ENCODE measurements at regions not wholly inside any gene's neighbourhood (a gene's known extent, or its start where the extent isn't known, plus 50 kb on each side); places are given as distances from the start of the nearest gene placed in this dataset.

GRCh38 chr7:145737617-145738016 lies 379.0 kb upstream of the CNTNAP2 start:
- Histone ChIP-seq H3K4me1 (ENCODE audit: control insufficient read depth in 5 of 5, insufficient read depth in 5 of 5, low read length in 5 of 5) (peaks cover 0 to 5% (median 0%) of the 10 kb centered on the region in 5 donors), H3K27ac (ENCODE audit: low read depth in 1 of 2, low read length in 1 of 2) (no peak overlapping the region), H3K36me3 (ENCODE audit: control insufficient read depth in 4 of 4, insufficient read depth in 4 of 4, low read length in 4 of 4) (no peaks in the 10 kb centered on the region), H3K4me3 (no peak overlapping the region), H3K9ac (ENCODE audit: insufficient read depth in 1 of 2, low read length in 2 of 2) (no peak overlapping the region), H3K27me3 (ENCODE audit: control insufficient read depth in 3 of 3, insufficient read depth in 3 of 3, low read length in 2 of 3) (no peaks in the 10 kb centered on the region), H3K9me3 (ENCODE audit: control insufficient read depth in 4 of 4, insufficient read depth in 3 of 4, low read length in 3 of 4) (no peaks in the 10 kb centered on the region)
- 75 to 85% methylated on average over 2 of the region's 2 CpGs for WGBS, 2 donors
- DNase-seq (no peak), ATAC-seq (ENCODE audit: insufficient read depth, low FRiP score) (no peak)
- no peak for TF ChIP-seq CTCF (IDR thresholded peaks at IDR 0.05; ENCODE audit: control extremely low read depth, extremely low read depth)

GRCh38 chr7:145735061-145735460 lies 381.5 kb upstream of the CNTNAP2 start:
- ATAC-seq (ENCODE audit: insufficient read depth, low FRiP score) (no peak), DNase-seq (peak in 2 of 3 donors; percentile 45 to 67)
- H3K4me3 ChIP-seq: no peak overlapping the region
- H3K9ac ChIP-seq (ENCODE audit: insufficient read depth in 1 of 2, low read length in 2 of 2): no peak overlapping the region
- no peaks in the 10 kb centered on the region for H3K9me3 ChIP-seq (ENCODE audit: control insufficient read depth in 4 of 4, insufficient read depth in 3 of 4, low read length in 3 of 4)
- H3K27me3 ChIP-seq (ENCODE audit: control insufficient read depth in 3 of 3, insufficient read depth in 3 of 3, low read length in 2 of 3): no peaks in the 10 kb centered on the region
- TF ChIP-seq CTCF (IDR thresholded peaks at IDR 0.05; ENCODE audit: control extremely low read depth, extremely low read depth): no peak
- peaks cover 0 to 5% (median 0%) of the 10 kb centered on the region in 5 donors for H3K4me1 ChIP-seq (ENCODE audit: control insufficient read depth in 5 of 5, insufficient read depth in 5 of 5, low read length in 5 of 5)
- 86 to 87% methylated on average over 3 of the region's 3 CpGs for WGBS, 2 donors
- no peak overlapping the region for H3K27ac ChIP-seq (ENCODE audit: low read depth in 1 of 2, low read length in 1 of 2)
- H3K36me3 ChIP-seq (ENCODE audit: control insufficient read depth in 4 of 4, insufficient read depth in 4 of 4, low read length in 4 of 4): no peaks in the 10 kb centered on the region

- no peak overlapping the region for H3K4me3 ChIP-seq
- H3K27ac ChIP-seq (ENCODE audit: low read depth in 1 of 2, low read length in 1 of 2): no peak overlapping the region
- no peaks in the 10 kb centered on the region for H3K36me3 ChIP-seq (ENCODE audit: control insufficient read depth in 4 of 4, insufficient read depth in 4 of 4, low read length in 4 of 4)
- DNase-seq (no peak), ATAC-seq (ENCODE audit: insufficient read depth, low FRiP score) (no peak)
- WGBS, 2 donors: 53 to 65% methylated on average over 2 of the region's 2 CpGs
- H3K4me1 ChIP-seq (ENCODE audit: control insufficient read depth in 5 of 5, insufficient read depth in 5 of 5, low read length in 5 of 5): peaks cover 0 to 5% (median 0%) of the 10 kb centered on the region in 5 donors
- no peak for TF ChIP-seq CTCF (IDR thresholded peaks at IDR 0.05; ENCODE audit: control extremely low read depth, extremely low read depth)
- no peaks in the 10 kb centered on the region for H3K27me3 ChIP-seq (ENCODE audit: control insufficient read depth in 3 of 3, insufficient read depth in 3 of 3, low read length in 2 of 3)
- H3K9me3 ChIP-seq (ENCODE audit: control insufficient read depth in 4 of 4, insufficient read depth in 3 of 4, low read length in 3 of 4): no peaks in the 10 kb centered on the region
- no peak overlapping the region for H3K9ac ChIP-seq (ENCODE audit: insufficient read depth in 1 of 2, low read length in 2 of 2)
These were observed 384.1 kb upstream of the CNTNAP2 start for GRCh38 chr7:145732521-145732920.

- Histone ChIP-seq H3K4me3 (no peak overlapping the region), H3K9me3 (ENCODE audit: control insufficient read depth in 4 of 4, insufficient read depth in 3 of 4, low read length in 3 of 4) (no peaks in the 10 kb centered on the region), H3K27me3 (ENCODE audit: control insufficient read depth in 3 of 3, insufficient read depth in 3 of 3, low read length in 2 of 3) (no peaks in the 10 kb centered on the region), H3K27ac (ENCODE audit: low read depth in 1 of 2, low read length in 1 of 2) (no peak overlapping the region), H3K36me3 (ENCODE audit: control insufficient read depth in 4 of 4, insufficient read depth in 4 of 4, low read length in 4 of 4) (no peaks in the 10 kb centered on the region), H3K9ac (ENCODE audit: insufficient read depth in 1 of 2, low read length in 2 of 2) (no peak overlapping the region), H3K4me1 (ENCODE audit: control insufficient read depth in 5 of 5, insufficient read depth in 5 of 5, low read length in 5 of 5) (no peaks in the 10 kb centered on the region)
- no peak for ATAC-seq (ENCODE audit: insufficient read depth, low FRiP score)
- 59 to 78% methylated on average over 4 of the region's 4 CpGs for WGBS, 2 donors
- TF ChIP-seq CTCF (IDR thresholded peaks at IDR 0.05; ENCODE audit: control extremely low read depth, extremely low read depth): no peak
- peak in 1 of 3 donors; percentile 1 for DNase-seq
These were observed 386.9 kb upstream of the CNTNAP2 start for GRCh38 chr7:145729691-145730090.

Measured in lung (tissue), 11 donors.